Naive B cell (primary cell): ENCODE measurements at regions not wholly inside any gene's neighbourhood (a gene's known extent, or its start where the extent isn't known, plus 50 kb on each side); places are given as distances from the start of the nearest gene placed in this dataset.

Experiments used
- ATAC-seq, 2 donors: fragments of 150-1000 bp; cut with Tn5 transposase; 2 replicates each; pipeline ENCODE4 v1.10.0; 2021; ENCODE audit warnings: low read depth in 2 of 2, mild to moderate bottlenecking in 2 of 2, moderate library complexity in 2 of 2
- DNase-seq: peaks from one replicate; pipeline ENCODE4 v3.0.0; 2022
- H3K27ac Mint-ChIP-seq, 6 donors: one replicate each; pipeline ENCODE4 v1.8.0; 2020 to 2022; ENCODE audit warnings: mild to moderate bottlenecking in 6 of 6, mixed read lengths in 6 of 6, moderate library complexity in 5 of 6, inconsistent platforms in 2 of 6
- H3K27me3 Mint-ChIP-seq, 3 donors: one replicate each; pipeline ENCODE4 v1.8.0; 2021 to 2022; ENCODE audit warnings: mixed read lengths in 3 of 3, mild to moderate bottlenecking in 1 of 3
- H3K36me3 Mint-ChIP-seq, 2 donors: one replicate each; pipeline ENCODE4 v1.8.0; 2020 to 2022; ENCODE audit warnings: mixed read lengths in 2 of 2, inconsistent platforms in 1 of 2, mild to moderate bottlenecking in 1 of 2
- H3K4me1 Mint-ChIP-seq, 3 donors: one replicate each; pipeline ENCODE4 v1.8.0; 2020 to 2022; ENCODE audit warnings: mixed read lengths in 3 of 3, inconsistent platforms in 1 of 3, mild to moderate bottlenecking in 1 of 3, moderate library complexity in 1 of 3
- H3K4me3 Mint-ChIP-seq, 8 donors: one replicate each; pipeline ENCODE4 v1.8.0; 2020 to 2022; ENCODE audit warnings: mild to moderate bottlenecking in 8 of 8, mixed read lengths in 8 of 8, moderate library complexity in 8 of 8, inconsistent platforms in 2 of 8
- H3K9me3 Mint-ChIP-seq, 7 donors: one replicate each; pipeline ENCODE4 v1.8.0; 2020 to 2022; ENCODE audit warnings: mixed read lengths in 7 of 7, mild to moderate bottlenecking in 5 of 7, inconsistent platforms in 2 of 7, moderate library complexity in 1 of 7

- Mint-ChIP-seq H3K27ac (no peak overlapping the region), H3K9me3 (peaks cover 0 to 8% (median 3%) of the 10 kb centered on the region in 7 donors), H3K4me3 (no peak overlapping the region), H3K27me3 (peaks cover 0 to 30% (median 10%) of the 10 kb centered on the region in 3 donors), H3K4me1 (no peaks in the 10 kb centered on the region), H3K36me3 (no peaks in the 10 kb centered on the region)
- no peak for ATAC-seq
- DNase-seq, result no peak
Observed at GRCh38 chr6:170075659-170076223, 215.1 kb downstream of the DLL1 start.

- ATAC-seq, result no peak
- Mint-ChIP-seq H3K27ac (peak overlapping the region in 1 of 6 donors; percentile 30), H3K4me1 (no peaks in the 10 kb centered on the region), H3K4me3 (no peak overlapping the region), H3K27me3 (peaks cover 5 to 30% (median 10%) of the 10 kb centered on the region in 3 donors), H3K9me3 (peaks cover 3 to 9% (median 8%) of the 10 kb centered on the region in 7 donors), H3K36me3 (no peaks in the 10 kb centered on the region)
- DNase-seq, result no peak
Observed at GRCh38 chr6:170074907-170075306, 216.0 kb downstream of the DLL1 start.

DNA sequence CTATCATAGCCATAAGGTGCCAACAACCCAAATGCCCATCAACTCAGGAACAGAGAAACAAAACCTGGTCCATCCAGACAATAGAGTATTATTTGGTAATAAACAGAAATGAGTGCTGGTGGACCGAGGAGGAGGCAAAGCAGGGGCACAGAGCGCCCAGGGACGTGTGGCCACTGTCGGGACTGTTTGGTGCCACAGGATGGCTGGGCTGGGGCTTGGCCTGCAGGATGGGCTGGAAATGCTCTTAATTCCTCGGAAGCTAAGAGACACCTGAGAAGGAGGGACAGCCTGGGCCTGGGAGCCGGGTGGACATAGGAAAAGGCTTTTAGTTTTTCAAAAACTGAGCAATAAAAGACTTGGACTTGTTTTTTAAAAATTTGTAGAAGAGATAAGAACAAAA lies 216.4 kb downstream of the DLL1 start:
- Mint-ChIP-seq H3K27ac (no peak overlapping the region), H3K27me3 (peaks cover 5 to 30% (median 10%) of the 10 kb centered on the region in 3 donors), H3K4me1 (no peaks in the 10 kb centered on the region), H3K4me3 (no peak overlapping the region), H3K36me3 (peaks cover 1 to 2% of the 10 kb centered on the region in 2 donors), H3K9me3 (peaks cover 6 to 14% (median 10%) of the 10 kb centered on the region in 7 donors)
- no peak for ATAC-seq
- no peak for DNase-seq

DNA sequence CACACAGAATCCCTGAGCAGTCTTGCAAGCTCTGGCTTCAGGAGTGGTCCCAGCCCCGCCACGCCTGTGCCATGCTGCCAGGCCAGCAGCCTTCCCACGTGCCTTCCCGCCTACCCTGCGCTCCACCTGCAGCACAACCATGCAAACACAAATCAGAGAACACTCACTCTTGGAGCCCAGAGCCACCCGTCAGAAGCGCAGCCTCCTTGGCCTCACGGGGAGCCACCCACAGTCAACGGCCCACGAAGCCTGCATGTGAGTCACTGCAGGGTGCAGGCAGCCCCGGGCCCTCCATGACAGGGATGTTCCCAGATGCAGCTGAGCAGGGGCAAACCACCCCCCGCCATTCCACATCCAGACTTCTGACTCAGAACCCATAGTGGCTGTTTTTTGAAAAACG lies 217.0 kb downstream of the DLL1 start:
- H3K27me3 Mint-ChIP-seq, result peaks cover 5 to 30% (median 15%) of the 10 kb centered on the region in 3 donors
- no peak for ATAC-seq
- H3K27ac Mint-ChIP-seq, result no peak overlapping the region
- DNase-seq, result no peak
- H3K4me3 Mint-ChIP-seq, result no peak overlapping the region
- peaks cover 6 to 7% of the 10 kb centered on the region in 2 donors for H3K36me3 Mint-ChIP-seq
- peaks cover 3 to 17% (median 14%) of the 10 kb centered on the region in 7 donors for H3K9me3 Mint-ChIP-seq
- H3K4me1 Mint-ChIP-seq, result no peaks in the 10 kb centered on the region

DNA sequence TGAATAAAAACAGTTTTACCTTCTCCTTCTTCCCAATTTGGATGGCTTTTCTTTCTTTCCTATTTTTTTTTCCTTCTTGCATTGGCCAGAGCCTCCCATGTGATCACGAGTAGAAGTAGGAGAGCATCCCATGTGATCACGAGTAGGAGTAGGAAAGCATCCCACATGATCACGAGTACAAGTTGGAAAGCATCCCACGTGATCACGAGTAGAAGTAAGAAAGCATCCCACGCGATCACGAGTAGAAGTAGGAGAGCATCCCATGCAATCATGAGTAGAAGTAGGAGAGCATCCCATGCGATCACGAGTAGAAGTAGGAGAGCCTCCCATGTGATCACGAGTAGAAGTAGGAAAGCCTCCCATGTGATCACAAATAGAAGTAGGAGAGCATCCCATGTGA lies 218.6 kb downstream of the DLL1 start:
- DNase-seq, result no peak
- peak overlapping the region in 1 of 6 donors; percentile 70 for H3K27ac Mint-ChIP-seq
- H3K4me3 Mint-ChIP-seq, result no peak overlapping the region
- no peak for ATAC-seq
- H3K36me3 Mint-ChIP-seq, result peaks cover 6 to 7% of the 10 kb centered on the region in 2 donors
- peaks cover 3 to 17% (median 14%) of the 10 kb centered on the region in 7 donors for H3K9me3 Mint-ChIP-seq
- H3K27me3 Mint-ChIP-seq, result peaks cover 5 to 27% (median 15%) of the 10 kb centered on the region in 3 donors
- no peaks in the 10 kb centered on the region for H3K4me1 Mint-ChIP-seq

- no peak for DNase-seq
- Mint-ChIP-seq H3K27me3 (peaks cover 5 to 28% (median 15%) of the 10 kb centered on the region in 3 donors), H3K4me1 (peaks cover 0 to 6% (median 0%) of the 10 kb centered on the region in 3 donors), H3K9me3 (peaks cover 6 to 17% (median 14%) of the 10 kb centered on the region in 7 donors), H3K36me3 (peaks cover 6 to 7% of the 10 kb centered on the region in 2 donors), H3K27ac (no peak overlapping the region), H3K4me3 (no peak overlapping the region)
- no peak for ATAC-seq
Observed at GRCh38 chr6:170069611-170070010, 221.3 kb downstream of the DLL1 start.

GRCh38 chr6:170068496-170068895 lies 222.4 kb downstream of the DLL1 start:
- Mint-ChIP-seq H3K36me3 (peaks cover 6 to 7% of the 10 kb centered on the region in 2 donors), H3K27ac (no peak overlapping the region), H3K4me3 (no peak overlapping the region), H3K9me3 (peaks cover 6 to 17% (median 14%) of the 10 kb centered on the region in 7 donors), H3K27me3 (peaks cover 5 to 22% (median 15%) of the 10 kb centered on the region in 3 donors), H3K4me1 (peaks cover 0 to 6% (median 0%) of the 10 kb centered on the region in 3 donors)
- DNase-seq, result no peak
- no peak for ATAC-seq

GRCh38 chr6:170067923-170068360 lies 222.9 kb downstream of the DLL1 start:
- Mint-ChIP-seq H3K27ac (no peak overlapping the region), H3K4me3 (no peak overlapping the region), H3K9me3 (peaks cover 6 to 17% (median 14%) of the 10 kb centered on the region in 7 donors), H3K36me3 (peaks cover 6 to 7% of the 10 kb centered on the region in 2 donors), H3K4me1 (peaks cover 0 to 6% (median 0%) of the 10 kb centered on the region in 3 donors), H3K27me3 (peaks cover 5 to 19% (median 17%) of the 10 kb centered on the region in 3 donors)
- ATAC-seq (no peak), DNase-seq (no peak)

DNA sequence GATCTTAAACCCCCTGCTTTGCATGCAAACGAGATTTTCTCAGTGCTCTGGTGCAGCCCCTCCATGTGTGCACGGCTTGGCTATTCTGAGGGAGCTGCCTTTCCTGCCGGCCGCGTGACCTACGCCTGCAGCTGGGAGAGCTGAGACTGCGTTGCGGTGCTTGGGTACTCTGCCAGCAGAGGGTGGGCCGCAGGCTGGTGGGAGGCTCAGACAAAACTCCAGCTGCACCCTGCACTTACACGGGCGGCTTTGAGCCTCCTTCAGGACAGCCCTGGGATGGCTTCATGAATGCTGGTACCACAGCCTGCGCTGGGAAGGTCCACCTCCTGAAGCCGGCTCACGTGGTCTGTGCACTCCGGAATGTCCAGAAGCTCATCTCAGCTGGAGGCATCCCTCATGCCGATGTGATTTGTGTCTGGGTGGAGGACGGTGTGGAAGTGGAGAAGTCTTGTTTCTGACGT lies 223.7 kb downstream of the DLL1 start:
- peaks cover 5 to 24% (median 12%) of the 10 kb centered on the region in 3 donors for H3K27me3 Mint-ChIP-seq
- H3K4me3 Mint-ChIP-seq, result no peak overlapping the region
- peaks cover 6 to 7% of the 10 kb centered on the region in 2 donors for H3K36me3 Mint-ChIP-seq
- DNase-seq, result no peak
- peaks cover 0 to 6% (median 0%) of the 10 kb centered on the region in 3 donors for H3K4me1 Mint-ChIP-seq
- H3K27ac Mint-ChIP-seq, result peak overlapping the region in 1 of 6 donors; percentile 82
- peaks cover 6 to 17% (median 14%) of the 10 kb centered on the region in 7 donors for H3K9me3 Mint-ChIP-seq
- ATAC-seq, result no peak

DNA sequence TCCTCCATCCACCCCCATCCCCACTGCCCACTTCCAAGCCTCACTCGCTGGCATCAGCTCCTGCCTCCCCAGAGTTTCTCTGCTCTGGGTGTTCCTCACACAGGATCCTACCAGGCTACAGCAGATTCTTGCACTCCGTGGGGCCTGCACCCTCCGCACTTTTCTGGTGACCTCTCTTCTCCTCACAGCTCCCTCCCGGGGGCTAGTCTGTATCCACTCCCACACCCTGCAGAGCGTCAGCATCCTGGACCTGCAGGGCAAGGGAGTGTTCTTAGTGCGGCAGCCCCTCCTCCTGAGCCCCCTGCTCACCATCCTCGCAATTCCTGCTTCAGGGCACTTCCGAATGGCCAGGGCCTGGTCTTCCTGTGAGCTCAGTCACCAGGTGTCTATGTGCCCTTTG lies 224.2 kb downstream of the DLL1 start:
- peaks cover 5 to 17% (median 14%) of the 10 kb centered on the region in 7 donors for H3K9me3 Mint-ChIP-seq
- H3K4me3 Mint-ChIP-seq, result no peak overlapping the region
- DNase-seq (no peak), ATAC-seq (no peak)
- H3K27me3 Mint-ChIP-seq, result peaks cover 5 to 21% (median 7%) of the 10 kb centered on the region in 3 donors
- H3K36me3 Mint-ChIP-seq, result peaks cover 6 to 7% of the 10 kb centered on the region in 2 donors
- peaks cover 0 to 6% (median 0%) of the 10 kb centered on the region in 3 donors for H3K4me1 Mint-ChIP-seq
- no peak overlapping the region for H3K27ac Mint-ChIP-seq

DNA sequence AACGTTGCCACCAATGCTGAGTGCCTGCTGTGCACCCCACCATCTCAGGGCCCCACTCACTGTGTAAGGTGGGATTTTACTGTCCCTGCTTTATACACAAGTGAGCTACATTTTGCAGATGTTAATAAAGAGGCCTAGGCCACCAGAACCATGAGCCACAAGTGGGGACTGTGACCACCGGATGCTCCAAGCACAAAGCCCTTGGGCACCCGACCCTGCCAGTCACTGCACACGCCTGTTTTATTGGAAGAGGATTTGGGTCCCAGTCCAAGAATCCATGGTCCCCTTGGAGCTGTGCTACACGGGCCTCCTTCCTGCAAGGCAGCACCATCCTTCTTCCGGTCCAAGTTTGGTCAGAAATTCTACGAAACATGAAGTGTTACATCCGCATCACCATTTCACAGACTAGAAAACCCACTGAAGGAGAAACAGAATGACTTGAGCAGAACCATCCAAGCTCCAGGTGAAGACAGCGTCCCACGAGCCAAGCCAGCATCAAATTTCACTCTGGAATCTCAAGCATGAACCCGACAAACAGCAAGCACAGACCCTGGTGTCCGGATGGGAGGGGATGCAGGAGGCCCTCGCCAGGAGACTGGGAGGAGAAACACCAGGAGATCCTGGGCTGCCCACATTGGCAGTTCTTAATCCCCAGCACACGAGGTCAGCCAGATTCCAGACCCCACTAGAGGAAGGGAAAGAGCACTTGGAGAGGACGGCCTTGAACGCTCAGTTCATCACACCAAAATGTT lies 226.9 kb downstream of the DLL1 start:
- no peak for ATAC-seq

DNA sequence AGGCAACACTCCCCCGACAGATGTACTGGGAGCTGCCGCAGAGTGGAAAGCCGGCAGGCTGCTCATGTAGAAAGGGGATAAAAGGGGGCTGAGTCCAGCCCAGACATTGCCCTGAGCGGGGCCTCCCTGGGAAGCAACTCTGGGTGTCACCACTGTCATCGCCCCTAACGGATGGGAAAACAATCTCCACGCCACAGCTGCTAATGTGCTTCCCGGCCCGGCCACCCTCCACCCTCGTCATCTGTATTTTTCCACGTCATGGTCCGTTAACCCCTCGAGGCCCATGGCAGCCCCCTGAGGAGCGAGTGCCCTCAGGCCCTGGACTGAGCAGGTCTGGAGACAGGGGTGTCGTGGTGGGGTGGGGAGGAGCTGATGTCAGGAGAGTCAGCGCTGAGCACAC lies 227.4 kb downstream of the DLL1 start:
- H3K4me3 Mint-ChIP-seq, result no peak overlapping the region
- no peaks in the 10 kb centered on the region for H3K36me3 Mint-ChIP-seq
- peaks cover 0 to 6% (median 0%) of the 10 kb centered on the region in 3 donors for H3K4me1 Mint-ChIP-seq
- no peak for ATAC-seq
- no peak for DNase-seq
- H3K27ac Mint-ChIP-seq, result no peak overlapping the region
- peaks cover 0 to 11% (median 7%) of the 10 kb centered on the region in 3 donors for H3K27me3 Mint-ChIP-seq
- H3K9me3 Mint-ChIP-seq, result peaks cover 0 to 5% (median 0%) of the 10 kb centered on the region in 7 donors

More for the DNA sequence above, 226.9 kb downstream of the DLL1 start:
- peak overlapping the region in 1 of 8 donors; percentile 30 for H3K4me3 Mint-ChIP-seq
- peaks cover 0 to 6% (median 0%) of the 10 kb centered on the region in 3 donors for H3K4me1 Mint-ChIP-seq
- H3K27me3 Mint-ChIP-seq, result peaks cover 0 to 11% (median 7%) of the 10 kb centered on the region in 3 donors
- peaks cover 0 to 5% (median 1%) of the 10 kb centered on the region in 7 donors for H3K9me3 Mint-ChIP-seq
- H3K27ac Mint-ChIP-seq, result no peak overlapping the region
- no peak for DNase-seq
- peaks cover under 1 to 1% of the 10 kb centered on the region in 2 donors for H3K36me3 Mint-ChIP-seq

DNA sequence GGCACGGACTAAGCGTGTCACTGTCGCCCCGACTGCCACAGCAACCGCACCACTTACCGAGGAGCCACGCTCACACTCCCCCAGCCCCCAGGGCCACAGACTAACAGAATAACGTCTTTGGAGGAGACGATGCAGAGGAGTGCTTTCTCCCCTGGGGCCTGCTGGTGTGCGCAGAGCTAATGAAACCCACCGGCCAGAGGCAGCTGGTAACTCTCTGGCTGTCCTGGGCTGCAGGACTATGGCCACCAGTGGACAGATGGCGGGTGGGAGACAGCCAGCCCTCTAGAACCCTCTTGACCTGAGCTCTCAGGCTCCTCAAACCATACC lies 228.0 kb downstream of the DLL1 start:
- Mint-ChIP-seq H3K4me1 (peaks cover 0 to 6% (median 0%) of the 10 kb centered on the region in 3 donors), H3K9me3 (peaks cover 0 to 5% (median 0%) of the 10 kb centered on the region in 7 donors), H3K4me3 (no peak overlapping the region), H3K27me3 (peaks cover 0 to 11% (median 7%) of the 10 kb centered on the region in 3 donors), H3K27ac (no peak overlapping the region), H3K36me3 (no peaks in the 10 kb centered on the region)
- ATAC-seq (no peak), DNase-seq (no peak)
